ENCODE measurements at regions not wholly inside any gene's neighbourhood (a gene's known extent, or its start where the extent isn't known, plus 50 kb on each side); places are given as distances from the start of the nearest gene placed in this dataset.

DNA sequence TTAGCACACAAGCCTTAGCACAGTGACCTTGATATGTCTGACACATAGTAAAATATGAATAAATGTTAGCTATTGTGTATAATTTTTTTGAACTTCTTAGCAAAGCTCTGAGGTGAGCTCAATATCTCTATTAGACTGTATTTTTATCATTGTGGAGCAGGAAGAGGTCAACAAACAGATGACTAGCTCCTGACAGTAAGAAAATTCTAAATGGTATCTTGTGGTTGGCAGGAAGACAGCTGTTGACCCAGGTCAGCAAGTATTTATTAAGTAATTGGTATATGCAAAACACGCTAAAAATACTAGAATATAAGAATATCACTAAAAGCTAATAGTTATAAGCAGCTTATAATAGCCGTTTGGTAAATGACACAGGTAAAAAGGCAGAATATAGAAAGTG lies 77.5 kb upstream of the MARCKS start:
- TF ChIP-seq FOXP2 (optimal IDR thresholded peaks at IDR 0.05; ENCODE audit: borderline replicate concordance, extremely low read depth, extremely low read length, insufficient read depth) (no peak), TAF1 (IDR thresholded peaks at IDR 0.05; ENCODE audit: borderline replicate concordance, insufficient read depth, low read length) (no peak), SIN3A (IDR thresholded peaks at IDR 0.05; ENCODE audit: borderline replicate concordance, insufficient read depth, low read length) (no peak), POLR2AphosphoS5 (IDR thresholded peaks at IDR 0.05; ENCODE audit: low read depth, low read length) (no peak)
- TF ChIP-seq, protein P1, sequence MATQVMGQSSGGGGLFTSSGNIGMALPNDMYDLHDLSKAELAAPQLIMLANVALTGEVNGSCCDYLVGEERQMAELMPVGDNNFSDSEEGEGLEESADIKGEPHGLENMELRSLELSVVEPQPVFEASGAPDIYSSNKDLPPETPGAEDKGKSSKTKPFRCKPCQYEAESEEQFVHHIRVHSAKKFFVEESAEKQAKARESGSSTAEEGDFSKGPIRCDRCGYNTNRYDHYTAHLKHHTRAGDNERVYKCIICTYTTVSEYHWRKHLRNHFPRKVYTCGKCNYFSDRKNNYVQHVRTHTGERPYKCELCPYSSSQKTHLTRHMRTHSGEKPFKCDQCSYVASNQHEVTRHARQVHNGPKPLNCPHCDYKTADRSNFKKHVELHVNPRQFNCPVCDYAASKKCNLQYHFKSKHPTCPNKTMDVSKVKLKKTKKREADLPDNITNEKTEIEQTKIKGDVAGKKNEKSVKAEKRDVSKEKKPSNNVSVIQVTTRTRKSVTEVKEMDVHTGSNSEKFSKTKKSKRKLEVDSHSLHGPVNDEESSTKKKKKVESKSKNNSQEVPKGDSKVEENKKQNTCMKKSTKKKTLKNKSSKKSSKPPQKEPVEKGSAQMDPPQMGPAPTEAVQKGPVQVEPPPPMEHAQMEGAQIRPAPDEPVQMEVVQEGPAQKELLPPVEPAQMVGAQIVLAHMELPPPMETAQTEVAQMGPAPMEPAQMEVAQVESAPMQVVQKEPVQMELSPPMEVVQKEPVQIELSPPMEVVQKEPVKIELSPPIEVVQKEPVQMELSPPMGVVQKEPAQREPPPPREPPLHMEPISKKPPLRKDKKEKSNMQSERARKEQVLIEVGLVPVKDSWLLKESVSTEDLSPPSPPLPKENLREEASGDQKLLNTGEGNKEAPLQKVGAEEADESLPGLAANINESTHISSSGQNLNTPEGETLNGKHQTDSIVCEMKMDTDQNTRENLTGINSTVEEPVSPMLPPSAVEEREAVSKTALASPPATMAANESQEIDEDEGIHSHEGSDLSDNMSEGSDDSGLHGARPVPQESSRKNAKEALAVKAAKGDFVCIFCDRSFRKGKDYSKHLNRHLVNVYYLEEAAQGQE (IDR thresholded peaks at IDR 0.05; ENCODE audit: insufficient read depth in 1 of 2, low read depth in 2 of 2, low read length in 2 of 2), result no peak

DNA sequence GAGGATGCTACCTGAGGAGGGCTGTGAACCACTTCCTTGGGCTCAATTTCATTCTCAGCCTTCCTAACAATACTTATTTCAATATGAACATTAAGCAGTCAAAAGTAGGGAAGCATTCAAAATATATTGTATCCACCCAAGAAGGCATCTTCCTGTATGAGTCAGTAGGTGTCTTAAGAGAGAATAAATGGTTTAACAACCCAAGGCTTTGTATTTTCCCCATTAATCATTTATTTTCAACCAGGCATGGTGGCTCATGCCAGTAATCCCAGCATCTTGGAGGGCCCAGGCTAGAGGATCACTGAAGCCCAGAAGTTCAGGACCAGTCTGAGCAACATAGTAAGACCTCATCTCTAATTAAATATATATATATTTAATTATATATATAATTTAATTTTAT lies 74.5 kb upstream of the MARCKS start:
- TF ChIP-seq, protein P1 (IDR thresholded peaks at IDR 0.05; ENCODE audit: insufficient read depth in 1 of 2, low read depth in 2 of 2, low read length in 2 of 2), result no peak

DNA sequence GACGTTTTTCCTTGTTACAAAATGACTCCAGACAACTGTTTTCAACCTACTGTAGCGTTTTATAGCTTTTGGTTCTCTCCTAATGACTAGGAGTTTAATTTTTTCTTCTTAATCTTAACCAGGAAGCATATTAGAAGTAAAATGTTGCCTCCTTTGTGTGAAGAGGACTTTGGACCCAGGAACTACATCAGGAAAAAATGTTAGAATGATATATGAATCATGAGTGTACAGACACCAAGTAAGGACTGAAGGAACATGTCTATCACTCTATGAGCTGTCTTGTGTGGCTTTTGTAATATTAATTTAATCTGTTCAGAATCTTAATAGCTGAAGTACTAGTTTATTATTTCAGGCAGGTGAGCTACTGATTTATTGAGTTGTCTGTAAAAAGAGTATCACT lies 71.0 kb upstream of the MARCKS start:
- TF ChIP-seq, protein P1 (IDR thresholded peaks at IDR 0.05; ENCODE audit: insufficient read depth in 1 of 2, low read depth in 2 of 2, low read length in 2 of 2), result no peak
- TF ChIP-seq FOXP2 (optimal IDR thresholded peaks at IDR 0.05; ENCODE audit: borderline replicate concordance, extremely low read depth, extremely low read length, insufficient read depth) (no peak), SIN3A (IDR thresholded peaks at IDR 0.05; ENCODE audit: borderline replicate concordance, insufficient read depth, low read length) (no peak), POLR2AphosphoS5 (IDR thresholded peaks at IDR 0.05; ENCODE audit: low read depth, low read length) (no peak), TAF1 (IDR thresholded peaks at IDR 0.05; ENCODE audit: borderline replicate concordance, insufficient read depth, low read length) (no peak)

DNA sequence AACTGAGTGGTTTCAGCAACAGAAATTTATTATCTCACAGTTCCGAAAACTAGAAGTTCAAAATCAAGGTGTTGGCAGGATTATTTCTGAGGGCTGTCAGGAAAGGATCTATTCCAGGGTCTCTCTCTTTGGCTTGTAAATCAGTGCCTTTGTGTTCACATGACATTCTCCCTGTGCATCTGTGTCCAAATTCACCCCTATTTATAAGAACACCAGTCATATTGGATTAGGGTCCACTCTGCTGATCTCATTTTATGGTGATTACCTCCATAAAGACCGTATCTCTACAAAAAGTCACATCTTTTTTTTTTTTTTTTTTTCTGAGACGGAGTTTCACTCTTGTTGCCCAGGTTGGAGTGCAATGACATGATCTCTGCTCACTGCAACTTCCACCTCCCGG lies 68.6 kb upstream of the MARCKS start:
- TF ChIP-seq SIN3A (IDR thresholded peaks at IDR 0.05; ENCODE audit: borderline replicate concordance, insufficient read depth, low read length), result no peak

DNA sequence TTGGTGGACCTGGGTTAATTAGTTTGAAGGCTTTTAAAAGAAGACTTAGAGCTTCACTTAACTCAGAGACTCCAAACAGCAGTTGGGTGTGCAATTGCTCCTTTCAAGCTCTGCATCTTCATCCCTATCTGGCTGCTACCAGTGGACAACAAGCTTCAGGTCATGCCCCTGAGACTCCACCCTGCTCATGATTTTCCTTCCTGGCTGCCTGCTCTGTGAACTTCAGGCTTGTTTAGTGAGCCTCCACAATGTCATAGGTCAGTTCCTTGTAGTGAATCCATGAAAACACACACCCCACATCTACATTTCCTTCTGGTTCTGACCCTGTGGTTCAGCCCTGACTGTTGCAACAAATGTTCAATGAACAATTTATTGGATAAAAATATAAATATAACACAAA lies 61.1 kb upstream of the MARCKS start:
- no peak for TF ChIP-seq TAF1 (IDR thresholded peaks at IDR 0.05; ENCODE audit: borderline replicate concordance, insufficient read depth, low read length)
- TF ChIP-seq POLR2AphosphoS5 (IDR thresholded peaks at IDR 0.05; ENCODE audit: low read depth, low read length), result no peak
- TF ChIP-seq, protein P1 (IDR thresholded peaks at IDR 0.05; ENCODE audit: insufficient read depth in 1 of 2, low read depth in 2 of 2, low read length in 2 of 2), result no peak
- no peak for TF ChIP-seq SIN3A (IDR thresholded peaks at IDR 0.05; ENCODE audit: borderline replicate concordance, insufficient read depth, low read length)
- TF ChIP-seq FOXP2 (optimal IDR thresholded peaks at IDR 0.05; ENCODE audit: borderline replicate concordance, extremely low read depth, extremely low read length, insufficient read depth), result no peak
